HEK293 (cell line): ENCODE measurements at regions not wholly inside any gene's neighbourhood (a gene's known extent, or its start where the extent isn't known, plus 50 kb on each side); places are given as distances from the start of the nearest gene placed in this dataset.

ENCODE experiments used
- EGR2 ChIP-seq: fragments of 450-650 bp; formaldehyde crosslinking; IDR thresholded peaks from 2 replicates; pipeline ENCODE4 v1.5.1; 2016; ENCODE audit warnings: low read depth, missing biosample characterization, missing genetic modification characterization
- GLI4 ChIP-seq: fragments of 450-650 bp; formaldehyde crosslinking; IDR thresholded peaks from 2 replicates; pipeline ENCODE4 v1.5.1; 2016; ENCODE audit warnings: missing biosample characterization, missing genetic modification characterization
- GLIS2 ChIP-seq: fragments of 450-650 bp; formaldehyde crosslinking; IDR thresholded peaks from 2 replicates; pipeline ENCODE4 v1.5.1; 2016; ENCODE audit warnings: missing biosample characterization, missing genetic modification characterization
- ZNF274 ChIP-seq, 2 experiments: fragments of 200-500 bp in 1 of 2; fragments of 450-650 bp in 1 of 2; sonication (Bioruptor generic) in 1 of 2; formaldehyde crosslinking in 1 of 2; IDR thresholded peaks; 2 replicates each; pipeline versions ENCODE4 v1.5.1 to v1.6.1; 2014 to 2016; ENCODE audit warnings: borderline replicate concordance in 1 of 2, inconsistent platforms in 1 of 2, low read length in 1 of 2, missing biosample characterization in 1 of 2, missing genetic modification characterization in 1 of 2
- ZNF292 ChIP-seq: fragments of 450-650 bp; formaldehyde crosslinking; IDR thresholded peaks from 2 replicates; pipeline ENCODE4 v1.5.1; 2016; ENCODE audit warnings: low read depth, missing biosample characterization, missing genetic modification characterization, borderline replicate concordance
- ZNF350 ChIP-seq: fragments of 450-650 bp; formaldehyde crosslinking; IDR thresholded peaks from 2 replicates; pipeline ENCODE4 v1.5.0; 2017; ENCODE audit warnings: missing biosample characterization, mild to moderate bottlenecking, missing genetic modification characterization
- ZNF394 ChIP-seq: fragments of 450-650 bp; formaldehyde crosslinking; IDR thresholded peaks from 2 replicates; pipeline ENCODE4 v1.5.1; 2016; ENCODE audit warnings: missing biosample characterization, missing genetic modification characterization, mild to moderate bottlenecking, moderate library complexity, borderline replicate concordance
- ZNF48 ChIP-seq: fragments of 450-650 bp; formaldehyde crosslinking; IDR thresholded peaks from 2 replicates; pipeline ENCODE4 v1.5.1; 2016; ENCODE audit warnings: missing biosample characterization, missing genetic modification characterization
- ZNF514 ChIP-seq: fragments of 450-650 bp; formaldehyde crosslinking; IDR thresholded peaks from 2 replicates; pipeline ENCODE4 v1.5.1; 2016; ENCODE audit warnings: missing biosample characterization, missing genetic modification characterization
- ZSCAN30 ChIP-seq: fragments of 450-650 bp; IDR thresholded peaks from 2 replicates; pipeline ENCODE4 v1.5.1; 2018; ENCODE audit warnings: missing biosample characterization, mild to moderate bottlenecking, missing genetic modification characterization, moderate library complexity
- TF ChIP-seq, protein P1 (sequence below): fragments of 450-650 bp; formaldehyde crosslinking; IDR thresholded peaks from 2 replicates; pipeline ENCODE4 v1.5.1; 2016; ENCODE audit warnings: missing biosample characterization, missing genetic modification characterization, borderline replicate concordance
- TF ChIP-seq, protein P2 (sequence below): fragments of 450-650 bp; formaldehyde crosslinking; IDR thresholded peaks from 2 replicates; pipeline ENCODE4 v1.5.1; 2016; ENCODE audit warnings: missing biosample characterization, missing genetic modification characterization
- TF ChIP-seq, protein P3 (sequence below): fragments of 450-650 bp; formaldehyde crosslinking; optimal IDR thresholded peaks from 2 replicates; pipeline ENCODE3; 2016; ENCODE audit warnings: missing biosample characterization, mild to moderate bottlenecking, missing genetic modification characterization

DNA sequence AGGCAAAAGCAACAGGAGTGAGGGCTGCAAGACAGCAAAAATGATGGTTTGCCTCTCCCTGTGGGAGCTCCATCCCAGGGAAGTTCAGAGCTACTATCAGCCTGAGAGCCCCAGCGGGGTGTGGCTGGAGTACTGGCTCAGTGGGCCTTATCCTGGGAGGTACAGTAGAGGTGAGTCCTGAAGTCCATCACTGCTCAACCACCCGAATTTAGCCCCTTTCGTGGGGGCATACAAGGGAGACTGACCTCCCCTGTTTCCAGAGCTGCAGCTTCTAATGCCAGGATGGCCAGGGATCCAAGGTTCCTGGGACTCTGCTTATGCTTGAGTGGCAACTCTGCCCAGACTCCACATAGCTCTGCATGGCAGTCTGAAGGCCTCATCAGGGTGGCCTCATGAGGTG is 617.8 kb downstream of the MMUT start:
- TF ChIP-seq ZNF274 (IDR thresholded peaks at IDR 0.05; ENCODE audit: low read length) (no peak), ZNF274 (tag by site-specific recombination; IDR thresholded peaks at IDR 0.05; ENCODE audit: borderline replicate concordance) (no peak), GLI4 (no peak), ZNF514 (no peak), ZNF350 (no peak), ZSCAN30 (no peak), EGR2 (tag by site-specific recombination) (no peak), ZNF394 (tag by site-specific recombination) (no peak), GLIS2 (tag by site-specific recombination) (no peak), ZNF292 (tag by site-specific recombination) (no peak), ZNF48 (no peak)
- TF ChIP-seq, protein P1, sequence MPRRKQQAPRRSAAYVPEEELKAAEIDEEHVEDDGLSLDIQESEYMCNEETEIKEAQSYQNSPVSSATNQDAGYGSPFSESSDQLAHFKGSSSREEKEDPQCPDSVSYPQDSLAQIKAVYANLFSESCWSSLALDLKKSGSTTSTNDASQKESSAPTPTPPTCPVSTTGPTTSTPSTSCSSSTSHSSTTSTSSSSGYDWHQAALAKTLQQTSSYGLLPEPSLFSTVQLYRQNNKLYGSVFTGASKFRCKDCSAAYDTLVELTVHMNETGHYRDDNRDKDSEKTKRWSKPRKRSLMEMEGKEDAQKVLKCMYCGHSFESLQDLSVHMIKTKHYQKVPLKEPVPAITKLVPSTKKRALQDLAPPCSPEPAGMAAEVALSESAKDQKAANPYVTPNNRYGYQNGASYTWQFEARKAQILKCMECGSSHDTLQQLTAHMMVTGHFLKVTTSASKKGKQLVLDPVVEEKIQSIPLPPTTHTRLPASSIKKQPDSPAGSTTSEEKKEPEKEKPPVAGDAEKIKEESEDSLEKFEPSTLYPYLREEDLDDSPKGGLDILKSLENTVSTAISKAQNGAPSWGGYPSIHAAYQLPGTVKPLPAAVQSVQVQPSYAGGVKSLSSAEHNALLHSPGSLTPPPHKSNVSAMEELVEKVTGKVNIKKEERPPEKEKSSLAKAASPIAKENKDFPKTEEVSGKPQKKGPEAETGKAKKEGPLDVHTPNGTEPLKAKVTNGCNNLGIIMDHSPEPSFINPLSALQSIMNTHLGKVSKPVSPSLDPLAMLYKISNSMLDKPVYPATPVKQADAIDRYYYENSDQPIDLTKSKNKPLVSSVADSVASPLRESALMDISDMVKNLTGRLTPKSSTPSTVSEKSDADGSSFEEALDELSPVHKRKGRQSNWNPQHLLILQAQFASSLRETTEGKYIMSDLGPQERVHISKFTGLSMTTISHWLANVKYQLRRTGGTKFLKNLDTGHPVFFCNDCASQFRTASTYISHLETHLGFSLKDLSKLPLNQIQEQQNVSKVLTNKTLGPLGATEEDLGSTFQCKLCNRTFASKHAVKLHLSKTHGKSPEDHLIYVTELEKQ (tag by site-specific recombination): no peak
- TF ChIP-seq, protein P2, sequence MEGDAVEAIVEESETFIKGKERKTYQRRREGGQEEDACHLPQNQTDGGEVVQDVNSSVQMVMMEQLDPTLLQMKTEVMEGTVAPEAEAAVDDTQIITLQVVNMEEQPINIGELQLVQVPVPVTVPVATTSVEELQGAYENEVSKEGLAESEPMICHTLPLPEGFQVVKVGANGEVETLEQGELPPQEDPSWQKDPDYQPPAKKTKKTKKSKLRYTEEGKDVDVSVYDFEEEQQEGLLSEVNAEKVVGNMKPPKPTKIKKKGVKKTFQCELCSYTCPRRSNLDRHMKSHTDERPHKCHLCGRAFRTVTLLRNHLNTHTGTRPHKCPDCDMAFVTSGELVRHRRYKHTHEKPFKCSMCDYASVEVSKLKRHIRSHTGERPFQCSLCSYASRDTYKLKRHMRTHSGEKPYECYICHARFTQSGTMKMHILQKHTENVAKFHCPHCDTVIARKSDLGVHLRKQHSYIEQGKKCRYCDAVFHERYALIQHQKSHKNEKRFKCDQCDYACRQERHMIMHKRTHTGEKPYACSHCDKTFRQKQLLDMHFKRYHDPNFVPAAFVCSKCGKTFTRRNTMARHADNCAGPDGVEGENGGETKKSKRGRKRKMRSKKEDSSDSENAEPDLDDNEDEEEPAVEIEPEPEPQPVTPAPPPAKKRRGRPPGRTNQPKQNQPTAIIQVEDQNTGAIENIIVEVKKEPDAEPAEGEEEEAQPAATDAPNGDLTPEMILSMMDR: no peak
- TF ChIP-seq, protein P3, sequence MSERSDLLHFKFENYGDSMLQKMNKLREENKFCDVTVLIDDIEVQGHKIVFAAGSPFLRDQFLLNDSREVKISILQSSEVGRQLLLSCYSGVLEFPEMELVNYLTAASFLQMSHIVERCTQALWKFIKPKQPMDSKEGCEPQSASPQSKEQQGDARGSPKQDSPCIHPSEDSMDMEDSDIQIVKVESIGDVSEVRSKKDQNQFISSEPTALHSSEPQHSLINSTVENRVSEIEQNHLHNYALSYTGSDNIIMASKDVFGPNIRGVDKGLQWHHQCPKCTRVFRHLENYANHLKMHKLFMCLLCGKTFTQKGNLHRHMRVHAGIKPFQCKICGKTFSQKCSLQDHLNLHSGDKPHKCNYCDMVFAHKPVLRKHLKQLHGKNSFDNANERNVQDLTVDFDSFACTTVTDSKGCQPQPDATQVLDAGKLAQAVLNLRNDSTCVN (tag by site-specific recombination): no peak
